ENCODE measurements at regions not wholly inside any gene's neighbourhood (a gene's known extent, or its start where the extent isn't known, plus 50 kb on each side); places are given as distances from the start of the nearest gene placed in this dataset.

GRCh38 chr5:35477321-35477720 lies 140.3 kb upstream of the SPEF2 start:
- Histone ChIP-seq H3K36me3 (no peaks in the 10 kb centered on the region), H3K9me3 (no peaks in the 10 kb centered on the region), H3K4me1 (no peaks in the 10 kb centered on the region), H3K27me3 (no peaks in the 10 kb centered on the region), H3K4me3 (ENCODE audit: low read depth, low read length) (no peak overlapping the region)
- no peak for TF ChIP-seq CTCF (IDR thresholded peaks at IDR 0.05; ENCODE audit: low read depth, low read length)
- DNase-seq: no peak

DNA sequence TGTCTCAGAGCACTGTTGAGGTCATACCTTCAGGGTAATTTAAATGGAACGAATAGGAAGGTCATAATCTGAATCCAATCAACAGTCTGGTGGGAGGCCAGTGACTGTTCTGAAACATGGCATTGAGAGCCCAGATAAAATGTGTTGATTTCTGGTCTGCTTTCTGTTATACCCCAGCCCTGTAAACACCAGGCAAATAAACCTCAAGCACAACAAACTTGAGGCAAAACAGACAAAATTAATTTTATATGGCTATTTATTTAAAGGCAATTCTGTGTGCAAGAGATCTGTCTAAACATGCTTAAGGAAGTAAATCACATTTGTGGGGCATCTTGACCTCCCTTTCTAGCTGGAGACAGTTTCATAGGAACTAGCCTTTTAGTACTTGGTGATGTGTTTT lies 140.9 kb upstream of the SPEF2 start:
- no peak for TF ChIP-seq CTCF (IDR thresholded peaks at IDR 0.05; ENCODE audit: low read depth, low read length)
- H3K27me3 ChIP-seq: no peaks in the 10 kb centered on the region

DNA sequence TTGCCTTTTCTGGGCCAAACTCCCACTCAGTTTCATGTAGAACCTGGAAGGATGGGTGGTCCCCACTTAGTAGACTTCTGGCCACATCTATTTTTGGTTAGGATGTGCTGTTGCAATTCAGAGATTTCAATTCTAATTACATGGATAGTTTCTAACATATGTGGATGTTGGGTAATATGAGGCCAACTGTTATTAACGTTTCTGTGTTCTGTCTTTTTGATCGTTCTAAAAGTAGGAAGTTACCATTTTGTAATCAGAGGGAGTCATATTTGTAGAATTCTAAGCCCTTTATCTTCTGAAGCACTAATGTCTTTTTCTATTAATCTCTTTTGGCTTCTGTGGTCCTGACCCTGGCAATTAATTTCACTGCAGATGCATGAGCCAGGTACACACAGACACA lies 141.6 kb upstream of the SPEF2 start:
- Histone ChIP-seq H3K4me3 (ENCODE audit: low read depth, low read length) (no peak overlapping the region), H3K4me1 (no peaks in the 10 kb centered on the region), H3K9me3 (no peaks in the 10 kb centered on the region), H3K36me3 (no peaks in the 10 kb centered on the region), H3K27me3 (no peaks in the 10 kb centered on the region)
- no peak for DNase-seq
- TF ChIP-seq CTCF (IDR thresholded peaks at IDR 0.05; ENCODE audit: low read depth, low read length): no peak

More for the DNA sequence above, 140.9 kb upstream of the SPEF2 start:
- Histone ChIP-seq H3K4me3 (ENCODE audit: low read depth, low read length) (no peak overlapping the region), H3K36me3 (no peaks in the 10 kb centered on the region), H3K9me3 (no peaks in the 10 kb centered on the region), H3K4me1 (no peaks in the 10 kb centered on the region)
- no peak for DNase-seq

DNA sequence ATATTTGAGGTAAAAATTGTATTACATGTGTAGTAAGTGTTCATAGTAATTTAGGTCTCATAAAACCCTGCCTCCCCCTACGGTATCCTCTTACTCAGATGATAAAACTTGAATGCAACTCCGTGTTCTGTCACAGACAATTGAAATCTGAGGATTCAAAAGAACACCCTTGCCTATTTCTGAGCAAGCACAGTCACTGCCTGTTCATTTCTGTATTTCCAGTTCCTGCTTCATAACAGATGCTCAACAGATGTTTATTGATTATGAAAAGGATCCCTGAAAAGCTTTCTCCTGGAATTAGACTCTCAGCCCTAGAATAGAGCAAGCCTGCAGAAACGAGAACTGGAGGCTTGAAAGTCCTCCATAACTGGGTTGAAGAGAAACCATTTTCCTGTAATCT lies 144.1 kb upstream of the SPEF2 start:
- no peak for DNase-seq
- H3K4me1 ChIP-seq: no peaks in the 10 kb centered on the region
- H3K27me3 ChIP-seq: no peaks in the 10 kb centered on the region
- no peak overlapping the region for H3K4me3 ChIP-seq (ENCODE audit: low read depth, low read length)
- no peaks in the 10 kb centered on the region for H3K36me3 ChIP-seq
- no peaks in the 10 kb centered on the region; the same call in 1 of the 2 replicates for H3K9me3 ChIP-seq
- TF ChIP-seq CTCF (IDR thresholded peaks at IDR 0.05; ENCODE audit: low read depth, low read length): no peak

DNA sequence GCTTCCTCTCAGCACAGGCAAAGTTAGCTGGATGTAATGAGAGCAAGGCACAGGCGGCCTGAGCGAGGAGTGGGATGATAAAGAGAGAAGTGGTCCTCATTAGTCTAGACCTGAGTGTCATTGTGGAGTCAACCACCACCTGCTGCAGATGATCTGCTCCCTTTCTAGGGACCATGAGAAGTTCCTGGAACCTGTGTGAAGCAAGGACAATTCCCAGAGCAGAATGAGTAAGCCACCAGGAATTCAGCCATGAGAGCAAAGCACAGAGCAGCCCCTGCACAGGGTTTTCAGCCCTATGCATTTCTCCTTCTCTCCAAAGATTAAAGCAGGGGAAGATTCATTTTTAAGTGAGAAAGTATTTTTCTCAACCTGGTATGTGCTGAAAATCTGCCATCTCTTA lies 146.8 kb upstream of the SPEF2 start:
- DNase-seq: no peak

GRCh38 chr5:35468811-35469210 lies 148.9 kb upstream of the SPEF2 start:
- Histone ChIP-seq H3K4me1 (no peaks in the 10 kb centered on the region), H3K36me3 (no peaks in the 10 kb centered on the region), H3K27me3 (no peaks in the 10 kb centered on the region), H3K9me3 (no peaks in the 10 kb centered on the region; the same call in 1 of the 2 replicates), H3K4me3 (ENCODE audit: low read depth, low read length) (no peak overlapping the region)
- no peak for TF ChIP-seq CTCF (IDR thresholded peaks at IDR 0.05; ENCODE audit: low read depth, low read length)
- DNase-seq: no peak

More for the DNA sequence above, 146.8 kb upstream of the SPEF2 start:
- Histone ChIP-seq H3K4me1 (no peaks in the 10 kb centered on the region), H3K36me3 (no peaks in the 10 kb centered on the region), H3K27me3 (no peaks in the 10 kb centered on the region), H3K9me3 (no peaks in the 10 kb centered on the region; the same call in 1 of the 2 replicates), H3K4me3 (ENCODE audit: low read depth, low read length) (no peak overlapping the region)
- TF ChIP-seq CTCF (IDR thresholded peaks at IDR 0.05; ENCODE audit: low read depth, low read length): no peak
